Stimulated activated CD4-positive, alpha-beta T cell treated with anti-CD3 and anti-CD28 coated beads, Interleukin-2, amount 100 ng/mL, for 24 hours (primary cell): ENCODE measurements at regions not wholly inside any gene's neighbourhood (a gene's known extent, or its start where the extent isn't known, plus 50 kb on each side); places are given as distances from the start of the nearest gene placed in this dataset.

Experiments used
- DNase-seq, 2 donors: peaks; one replicate each; pipeline ENCODE4 v3.0.0-alpha.2; 2020

GRCh38 chr19:27776524-27776923 is 1436.4 kb downstream of the UQCRFS1 start:
- DNase-seq: no peak

DNA sequence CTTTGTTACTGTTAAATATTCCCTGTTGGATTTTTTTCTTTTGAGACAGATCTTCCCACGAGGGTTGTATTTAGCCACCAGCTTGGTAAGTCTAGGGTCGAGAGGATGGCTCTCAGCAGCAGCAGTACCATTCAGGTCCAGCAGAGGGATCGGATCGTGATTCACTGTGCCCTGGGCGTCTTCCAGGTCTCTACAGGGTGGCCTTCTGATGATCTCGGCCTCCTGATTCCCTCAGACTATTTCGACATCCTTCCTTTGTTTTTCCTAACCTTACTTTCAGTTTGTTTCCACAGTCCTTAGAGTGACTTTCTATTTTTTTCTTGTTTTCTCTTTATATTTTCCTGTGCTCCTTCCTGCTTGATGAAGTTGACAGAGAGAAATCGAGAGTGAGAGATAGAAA is 1436.9 kb downstream of the UQCRFS1 start:
- DNase-seq: no peak

DNA sequence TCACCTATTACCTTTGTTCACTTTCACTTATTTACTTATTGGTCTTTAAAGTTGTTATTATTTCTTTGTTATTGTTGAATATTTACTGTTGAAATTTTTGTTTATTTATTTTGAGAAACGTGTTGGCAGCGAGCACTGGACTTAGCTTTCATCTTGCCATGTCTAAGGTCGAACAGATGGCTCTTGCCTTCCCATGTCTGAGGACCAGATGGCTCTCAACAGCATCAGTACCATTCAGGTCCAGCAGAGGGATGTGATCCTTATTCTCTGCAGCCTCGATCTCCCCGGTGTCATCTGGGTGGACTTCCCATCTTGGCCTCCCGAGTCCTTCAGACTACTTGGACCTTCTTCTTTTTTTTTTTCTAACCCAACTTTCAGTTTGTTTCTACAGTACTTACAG is 1437.6 kb downstream of the UQCRFS1 start:
- no peak for DNase-seq

DNA sequence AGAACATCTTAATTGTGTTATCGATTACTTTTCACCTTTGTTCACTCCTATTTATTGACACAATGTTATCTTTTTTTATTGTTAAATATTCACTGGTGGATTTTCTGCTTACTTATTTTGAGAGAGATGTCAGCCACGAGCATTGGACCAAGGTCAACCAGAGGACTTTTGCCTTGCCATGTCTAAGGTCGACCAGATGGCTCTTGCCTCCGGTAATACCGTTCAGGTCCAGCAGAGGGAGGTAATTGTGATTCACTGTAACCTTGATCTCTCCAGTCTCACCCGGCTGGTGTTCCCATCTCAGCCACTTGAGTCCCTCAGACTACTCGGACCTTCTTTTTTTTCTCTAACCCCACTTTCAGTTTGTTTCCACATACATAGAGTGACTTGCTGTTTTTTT is 1438.1 kb downstream of the UQCRFS1 start:
- peak; percentile 17 to 22 for DNase-seq

GRCh38 chr19:27774337-27774736 is 1438.6 kb downstream of the UQCRFS1 start:
- DNase-seq: peak in 1 of 2 donors; percentile 10

GRCh38 chr19:27773318-27774094 is 1439.4 kb downstream of the UQCRFS1 start:
- DNase-seq: no peak

GRCh38 chr19:27772059-27772458 is 1440.9 kb downstream of the UQCRFS1 start:
- no peak for DNase-seq

DNA sequence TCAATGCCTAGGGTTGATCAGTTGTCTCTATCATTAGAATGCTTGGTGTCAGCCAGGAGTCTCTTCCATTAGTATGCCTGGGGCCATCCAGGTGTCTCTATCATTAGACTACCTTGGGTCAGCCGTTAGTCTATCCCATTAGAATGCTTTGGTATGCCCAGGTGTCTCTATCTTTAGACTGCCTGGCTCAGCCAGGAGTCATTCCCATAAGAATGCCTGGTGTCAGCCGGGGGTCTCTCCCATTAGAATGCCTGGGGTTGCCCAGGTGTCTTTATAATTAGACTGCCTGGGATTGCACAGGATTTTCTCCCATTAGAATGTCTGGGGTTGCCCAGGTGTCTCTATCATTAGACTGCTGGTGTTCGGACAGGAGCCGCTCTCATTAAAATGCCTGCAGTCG is 1442.9 kb downstream of the UQCRFS1 start:
- no peak for DNase-seq

- DNase-seq: no peak
Measured at GRCh38 chr19:27767234-27767633, 1445.7 kb downstream of the UQCRFS1 start.

- DNase-seq: no peak
Measured at GRCh38 chr19:27765912-27766725, 1446.8 kb downstream of the UQCRFS1 start.

DNA sequence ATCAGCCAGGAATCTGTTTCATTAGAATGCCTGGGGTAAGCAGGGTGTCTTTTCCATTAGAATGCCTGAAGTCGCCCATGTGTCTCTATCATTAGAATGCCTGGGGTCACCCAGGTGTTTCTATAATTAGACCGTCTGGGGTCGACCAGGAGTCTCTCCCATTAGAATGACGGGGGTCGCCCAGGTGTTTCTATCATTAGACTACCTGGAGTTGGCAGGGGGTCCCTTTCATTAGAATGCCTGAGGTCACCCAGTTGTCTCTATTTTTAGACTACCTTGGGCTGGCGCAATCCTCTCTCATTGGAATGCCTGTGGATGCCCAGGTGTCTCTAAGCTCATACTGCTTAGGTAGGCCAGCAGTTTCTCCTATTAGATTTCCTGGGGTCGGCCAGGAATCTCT is 1447.6 kb downstream of the UQCRFS1 start:
- no peak for DNase-seq

GRCh38 chr19:27764186-27764804 is 1448.7 kb downstream of the UQCRFS1 start:
- no peak for DNase-seq

DNA sequence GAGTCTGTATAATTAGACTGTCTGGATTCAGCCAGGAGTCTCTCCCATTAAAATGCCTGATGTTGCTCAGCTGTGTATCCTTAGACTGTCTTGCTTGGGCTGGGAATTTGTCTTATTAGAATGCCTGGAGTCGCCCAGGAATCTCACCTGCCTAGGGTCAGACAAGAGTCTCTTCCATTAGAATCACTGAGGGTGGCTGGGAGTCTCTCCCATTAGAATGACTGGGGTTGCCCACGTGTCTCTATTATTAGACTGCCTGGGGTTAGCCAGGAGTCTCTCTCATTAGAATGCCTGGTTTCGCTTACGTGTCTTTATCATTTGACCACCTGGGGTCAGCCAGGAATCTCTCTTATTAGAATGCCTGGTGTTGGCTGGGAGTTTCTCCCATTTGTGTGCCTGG is 1450.0 kb downstream of the UQCRFS1 start:
- DNase-seq: no peak

GRCh38 chr19:27759896-27760295 is 1453.1 kb downstream of the UQCRFS1 start:
- DNase-seq: no peak

DNA sequence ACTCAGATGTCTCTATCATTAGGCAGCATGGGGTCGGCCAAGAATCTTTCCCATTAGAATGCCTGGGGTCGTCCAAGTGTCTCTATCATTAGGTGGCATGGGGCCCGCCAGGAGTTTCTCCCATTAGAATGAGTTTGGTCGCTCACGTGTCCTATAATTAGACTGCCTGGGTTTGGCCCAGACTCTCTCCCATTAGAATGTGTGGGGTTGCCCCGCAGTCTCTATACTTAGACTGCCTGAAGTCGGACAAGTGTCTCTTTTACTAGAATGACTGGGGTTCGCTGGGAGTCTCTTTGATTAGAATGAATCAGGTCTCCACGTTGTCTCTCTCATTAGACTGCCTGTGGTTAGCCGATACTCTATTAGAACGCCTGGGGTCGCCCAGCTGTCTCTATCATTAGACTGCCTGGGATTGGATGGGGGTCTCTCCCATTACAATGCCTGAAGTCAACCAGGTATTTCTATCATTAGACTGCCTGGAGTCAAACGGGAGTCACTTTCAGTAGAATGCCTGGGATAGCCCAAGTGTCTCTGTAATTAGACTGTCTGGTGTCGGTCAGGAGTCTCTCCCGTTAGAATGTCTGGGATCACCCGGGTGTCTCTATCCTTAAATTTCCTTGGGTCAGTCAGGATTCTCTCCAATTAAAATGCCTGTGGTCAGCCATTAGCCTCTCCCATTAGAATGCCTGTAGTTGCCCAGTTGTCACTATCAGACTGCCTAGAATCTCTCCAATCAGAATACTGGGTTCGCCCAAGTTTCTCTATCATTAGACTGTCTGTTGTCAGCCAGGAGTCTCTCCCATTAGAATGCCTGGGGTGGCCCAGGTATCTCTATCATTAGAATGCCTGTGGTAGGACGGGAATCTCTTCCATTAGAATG is 1454.1 kb downstream of the UQCRFS1 start:
- no peak for DNase-seq

DNA sequence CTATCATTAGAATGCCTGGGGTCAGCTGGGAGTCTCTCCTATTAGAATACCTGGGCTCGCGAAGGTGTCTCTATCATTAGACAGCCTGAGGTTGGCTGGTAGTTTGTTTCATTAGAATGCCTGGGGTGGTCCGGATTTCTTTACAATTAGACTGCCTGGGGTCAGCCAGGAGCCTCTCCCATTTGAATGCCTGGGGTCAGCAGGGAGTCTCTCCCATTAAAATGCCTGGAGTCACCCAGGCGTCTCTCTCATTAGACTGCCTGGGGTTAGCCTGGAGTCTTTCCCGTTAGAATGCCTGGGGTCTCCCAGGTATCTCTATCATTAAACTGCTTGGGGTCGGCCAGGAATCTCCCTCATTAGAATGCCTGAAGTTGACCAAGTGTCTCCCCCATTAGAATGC is 1458.3 kb downstream of the UQCRFS1 start:
- no peak for DNase-seq

DNA sequence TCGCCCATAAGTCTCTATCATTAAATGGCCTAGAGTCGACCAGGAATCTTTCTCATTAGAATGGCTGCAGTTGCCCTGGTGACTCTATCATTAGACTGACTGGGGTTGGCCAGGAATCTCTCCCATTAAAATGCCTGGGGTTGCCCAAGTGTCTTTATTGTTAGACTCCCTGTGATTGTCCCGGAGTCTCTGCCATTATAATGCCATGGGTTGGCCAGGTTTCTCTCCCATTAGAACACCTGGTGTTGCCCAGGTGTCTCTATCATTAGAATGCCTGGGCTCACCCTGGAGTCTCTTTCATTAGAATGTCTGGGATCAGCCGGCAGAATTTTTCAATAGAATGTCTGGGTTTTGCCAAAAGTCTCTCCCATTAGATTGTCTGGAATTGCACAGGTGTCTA is 1459.3 kb downstream of the UQCRFS1 start:
- DNase-seq: no peak

DNA sequence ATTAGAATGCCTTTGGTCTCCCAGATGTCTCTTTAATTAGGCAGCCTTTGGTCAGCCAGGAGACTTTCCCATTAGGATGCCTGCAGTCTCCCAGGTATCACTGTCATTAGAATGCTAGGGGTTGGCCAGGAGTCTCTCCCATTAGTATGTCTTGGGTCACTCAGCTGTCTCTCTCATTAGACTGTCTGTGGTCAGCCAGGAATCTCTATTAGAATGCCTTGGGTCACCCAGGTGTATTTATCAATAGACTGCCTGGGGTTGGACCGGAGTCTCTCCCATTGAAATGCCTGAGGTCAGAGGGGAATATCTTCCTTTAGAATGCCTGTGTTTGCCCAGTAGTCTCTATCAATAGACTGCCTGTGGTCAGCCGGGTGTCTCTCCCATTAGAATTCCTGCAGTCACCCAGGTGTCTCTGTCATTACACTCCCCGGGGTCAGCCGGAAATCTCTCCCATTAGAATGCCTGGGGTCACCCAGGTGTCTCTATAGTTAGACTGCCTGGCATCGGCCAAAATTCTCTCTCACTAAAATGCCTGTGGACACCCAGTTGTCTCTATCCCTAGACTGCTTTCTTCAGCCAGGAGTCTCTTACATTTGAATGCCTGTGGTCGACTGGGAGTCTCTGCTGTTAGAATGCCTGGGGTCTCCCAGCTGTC is 1460.3 kb downstream of the UQCRFS1 start:
- DNase-seq: no peak

DNA sequence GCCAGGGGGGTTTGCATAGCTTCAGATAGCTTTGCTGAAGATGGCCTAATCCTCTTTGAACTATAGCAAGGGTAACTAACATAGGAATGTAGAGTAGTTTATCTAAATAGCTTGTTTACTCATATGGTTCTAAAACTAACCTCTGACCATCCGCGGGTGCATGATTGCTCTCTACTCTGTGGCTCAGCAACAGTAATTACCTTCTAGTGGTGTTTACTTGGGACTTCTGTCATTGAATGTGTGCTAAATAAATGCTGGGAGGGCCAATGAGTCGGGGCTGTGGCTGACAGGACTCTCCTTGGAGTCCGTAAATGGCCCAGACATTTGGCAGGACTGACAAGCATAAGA is 1461.9 kb downstream of the UQCRFS1 start:
- no peak for DNase-seq

- DNase-seq: no peak
Measured at GRCh38 chr19:27750391-27751043, 1462.4 kb downstream of the UQCRFS1 start.

- DNase-seq: no peak
Measured at GRCh38 chr19:27748551-27749152, 1464.3 kb downstream of the UQCRFS1 start.
